Caco-2 (cell line): ENCODE measurements at regions not wholly inside any gene's neighbourhood (a gene's known extent, or its start where the extent isn't known, plus 50 kb on each side); places are given as distances from the start of the nearest gene placed in this dataset.

Experiments
- BruUV-seq: library from RNA; stranded (reverse); fragments of 400-500 nt; replicated peaks from 2 replicates; lab custom pipeline; 2021; lab: Mats Ljungman, UMichigan
- CTCF ChIA-PET: fragments of 300-600 bp; sonication (Branson Sonifier 250); formaldehyde crosslinking; loops from one replicate; lab custom pipeline; 2022; ENCODE audit warnings: antibody characterized with exemption; lab: Charles Lee
- POLR2A ChIA-PET: fragments of 300-600 bp; sonication (Branson Sonifier 250); formaldehyde crosslinking; loops from one replicate; lab custom pipeline; 2022; ENCODE audit warnings: antibody characterized with exemption; lab: Charles Lee
- DNase-seq, 2 experiments: peaks; one replicate each; pipeline versions ENCODE4 v3.0.0 to v3.0.0-alpha.2; 2020 to 2022
- H3K27me3 ChIP-seq: replicated peaks from 2 replicates; pipeline ENCODE4 v1.6.0; 2011; ENCODE audit warnings: low read length; ENCODE audit not compliant: control insufficient read depth, insufficient read depth
- H3K36me3 ChIP-seq: 2 replicates; pipeline ENCODE4 v1.5.1; 2011; ENCODE audit warnings: low read length; ENCODE audit not compliant: control insufficient read depth, insufficient read depth
- H3K4me1 ChIP-seq: fragments of 250-450 bp; sonication (Bioruptor Pico); 2 replicates; pipeline ENCODE4 v1.5.1; 2020; ENCODE audit warnings: mild to moderate bottlenecking
- H3K4me3 ChIP-seq: 2 replicates; pipeline ENCODE4 v1.5.1; 2011; ENCODE audit warnings: low read depth, mild to moderate bottlenecking, control low read depth, low read length
- H3K9me3 ChIP-seq: fragments of 250-450 bp; sonication (Bioruptor Pico); 2 replicates; pipeline ENCODE4 v1.5.1; 2020; ENCODE audit warnings: mild to moderate bottlenecking, moderate library complexity
- H3K27ac Mint-ChIP-seq: one replicate; pipeline ENCODE4 v1.8.0; 2022; ENCODE audit warnings: mixed read lengths; ENCODE audit not compliant: unreplicated experiment
- H3K27me3 Mint-ChIP-seq: one replicate; pipeline ENCODE4 v1.8.0; 2022; ENCODE audit warnings: mixed read lengths; ENCODE audit not compliant: insufficient read depth, unreplicated experiment
- H3K36me3 Mint-ChIP-seq: one replicate; pipeline ENCODE4 v1.8.0; 2022; ENCODE audit warnings: mild to moderate bottlenecking, mixed read lengths; ENCODE audit not compliant: insufficient read depth, unreplicated experiment
- H3K4me1 Mint-ChIP-seq: one replicate; pipeline ENCODE4 v1.8.0; 2022; ENCODE audit warnings: low read depth, mixed read lengths; ENCODE audit not compliant: unreplicated experiment
- H3K4me3 Mint-ChIP-seq: one replicate; pipeline ENCODE4 v1.8.0; 2022; ENCODE audit warnings: mild to moderate bottlenecking, moderate library complexity, mixed read lengths; ENCODE audit not compliant: unreplicated experiment
- H3K9me3 Mint-ChIP-seq: one replicate; pipeline ENCODE4 v1.8.0; 2022; ENCODE audit warnings: mixed read lengths; ENCODE audit not compliant: unreplicated experiment
- CTCF ChIP-seq, 2 experiments: fragments of 200-600 bp in 1 of 2; IDR thresholded peaks; 1 replicate in 1 of 2; 2 replicates in 1 of 2; pipeline versions ENCODE4 v1.5.1 to v1.8.0; 2011 to 2022; ENCODE audit warnings: antibody characterized with exemption in 1 of 2, control low read depth in 1 of 2, inconsistent platforms in 1 of 2, low read depth in 1 of 2, low read length in 1 of 2, mild to moderate bottlenecking in 1 of 2, moderate library complexity in 1 of 2; ENCODE audit not compliant: insufficient read depth in 1 of 2, severe bottlenecking in 1 of 2, unreplicated experiment in 1 of 2
- intact Hi-C: fragments of 100-400 bp; cut with micrococcal nuclease; formaldehyde crosslinking; loops from one replicate; pipeline ENCODE4 v1.10.0; 2022; ENCODE audit not compliant: unreplicated experiment

- no peaks in the 10 kb centered on the region for H3K9me3 ChIP-seq
- Mint-ChIP-seq H3K9me3 (no peaks in the 10 kb centered on the region), H3K27me3 (peaks cover 39% of the 10 kb centered on the region), H3K36me3 (no peaks in the 10 kb centered on the region), H3K27ac (no peak overlapping the region), H3K4me3 (no peak overlapping the region), H3K4me1 (no peaks in the 10 kb centered on the region)
- no peaks in the 10 kb centered on the region; the same call in none of the 2 replicates for H3K27me3 ChIP-seq
- no peak overlapping the region for H3K4me3 ChIP-seq
- no peaks in the 10 kb centered on the region for H3K4me1 ChIP-seq
- ChIA-PET CTCF (no interaction called here), POLR2A (no interaction called here)
- no peak for TF ChIP-seq CTCF (IDR thresholded peaks at IDR 0.05; ENCODE audit: insufficient read depth in 1 of 2, low read depth in 1 of 2, low read length in 1 of 2, severe bottlenecking in 1 of 2, unreplicated experiment in 1 of 2)
- intact Hi-C loops, result no loop called here
- H3K36me3 ChIP-seq, result no peaks in the 10 kb centered on the region
- no TSS peak for BruUV-seq
- no peak for DNase-seq
Measured at GRCh38 chr7:142618655-142619351, 130.5 kb upstream of the PRSS1 start.

- TF ChIP-seq CTCF (IDR thresholded peaks at IDR 0.05; ENCODE audit: insufficient read depth in 1 of 2, low read depth in 1 of 2, low read length in 1 of 2, severe bottlenecking in 1 of 2, unreplicated experiment in 1 of 2), result no peak
- Histone ChIP-seq H3K36me3 (no peaks in the 10 kb centered on the region), H3K27me3 (no peaks in the 10 kb centered on the region; the same call in none of the 2 replicates), H3K9me3 (no peaks in the 10 kb centered on the region), H3K4me1 (no peaks in the 10 kb centered on the region), H3K4me3 (no peak overlapping the region)
- Mint-ChIP-seq H3K27me3 (peaks cover 36% of the 10 kb centered on the region), H3K4me3 (no peak overlapping the region), H3K4me1 (no peaks in the 10 kb centered on the region), H3K36me3 (no peaks in the 10 kb centered on the region), H3K9me3 (no peaks in the 10 kb centered on the region), H3K27ac (no peak overlapping the region)
- BruUV-seq, result no TSS peak
- CTCF ChIA-PET, result no interaction called here
- POLR2A ChIA-PET, result no interaction called here
- intact Hi-C loops, result no loop called here
- no peak for DNase-seq
Measured at GRCh38 chr7:142616842-142617241, 132.4 kb upstream of the PRSS1 start.

GRCh38 chr7:142616121-142616643 is 133.1 kb upstream of the PRSS1 start:
- Mint-ChIP-seq H3K4me3 (no peak overlapping the region), H3K36me3 (no peaks in the 10 kb centered on the region), H3K27ac (no peak overlapping the region), H3K9me3 (no peaks in the 10 kb centered on the region), H3K4me1 (no peaks in the 10 kb centered on the region), H3K27me3 (peaks cover 37% of the 10 kb centered on the region)
- BruUV-seq, result no TSS peak
- H3K9me3 ChIP-seq, result no peaks in the 10 kb centered on the region
- intact Hi-C loops, result no loop called here
- H3K4me1 ChIP-seq, result no peaks in the 10 kb centered on the region
- H3K4me3 ChIP-seq, result no peak overlapping the region
- H3K27me3 ChIP-seq, result no peaks in the 10 kb centered on the region; the same call in none of the 2 replicates
- no peaks in the 10 kb centered on the region for H3K36me3 ChIP-seq
- TF ChIP-seq CTCF (IDR thresholded peaks at IDR 0.05; ENCODE audit: insufficient read depth in 1 of 2, low read depth in 1 of 2, low read length in 1 of 2, severe bottlenecking in 1 of 2, unreplicated experiment in 1 of 2), result no peak
- ChIA-PET CTCF (interaction anchor here (0.9 kb wide), 1 partner anchor 16 kb away, joined by 3 read pairs; no protein-coding TSS in a partner anchor), POLR2A (no interaction called here)
- DNase-seq, result no peak
